GM13977 (cell line): ENCODE measurements at regions not wholly inside any gene's neighbourhood (a gene's known extent, or its start where the extent isn't known, plus 50 kb on each side); places are given as distances from the start of the nearest gene placed in this dataset.

ENCODE experiments used
- DNase-seq: peaks from one replicate; pipeline ENCODE4 v3.0.0; 2012; ENCODE audit warnings: low spot score
- in situ Hi-C: fragments of 300-500 bp; cut with MboI; formaldehyde crosslinking; loops from one replicate; pipeline ENCODE4 v1.12.0; 2022; ENCODE audit warnings: low sequenced_read_pairs, low pct_unique_long_range_greater_than_20kb, mixed read lengths, inconsistent platforms; ENCODE audit not compliant: unreplicated experiment
- TF ChIP-seq, protein P1 (sequence below): IDR thresholded peaks from 2 replicates; pipeline ENCODE4 v1.5.1; 2012; ENCODE audit warnings: mild to moderate bottlenecking, control low read depth; ENCODE audit not compliant: insufficient read depth; ENCODE audit errors: extremely low read depth, missing control alignments

DNA sequence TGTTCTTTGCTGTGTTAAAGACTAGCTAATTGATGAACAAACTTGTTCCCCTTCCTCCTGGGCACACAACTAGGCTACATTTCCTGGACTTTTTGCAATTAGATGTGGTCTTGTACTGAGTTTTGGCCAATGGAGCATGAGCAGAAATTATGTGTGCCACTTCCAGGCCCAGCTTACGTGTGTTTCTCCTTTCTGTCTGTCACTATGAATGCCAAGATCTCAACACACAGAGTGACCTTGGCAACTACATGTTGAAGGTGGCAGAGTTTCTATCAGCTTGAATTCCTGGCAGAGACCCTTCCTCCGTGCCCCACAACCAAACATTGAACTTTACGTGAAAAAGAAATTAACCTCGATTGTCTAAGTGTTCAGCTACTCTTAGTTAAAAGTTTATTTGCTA, 81.7 kb upstream of the PIAS1 start:
- in situ Hi-C loops: no loop called here
- DNase-seq: no peak
- TF ChIP-seq, protein P1, sequence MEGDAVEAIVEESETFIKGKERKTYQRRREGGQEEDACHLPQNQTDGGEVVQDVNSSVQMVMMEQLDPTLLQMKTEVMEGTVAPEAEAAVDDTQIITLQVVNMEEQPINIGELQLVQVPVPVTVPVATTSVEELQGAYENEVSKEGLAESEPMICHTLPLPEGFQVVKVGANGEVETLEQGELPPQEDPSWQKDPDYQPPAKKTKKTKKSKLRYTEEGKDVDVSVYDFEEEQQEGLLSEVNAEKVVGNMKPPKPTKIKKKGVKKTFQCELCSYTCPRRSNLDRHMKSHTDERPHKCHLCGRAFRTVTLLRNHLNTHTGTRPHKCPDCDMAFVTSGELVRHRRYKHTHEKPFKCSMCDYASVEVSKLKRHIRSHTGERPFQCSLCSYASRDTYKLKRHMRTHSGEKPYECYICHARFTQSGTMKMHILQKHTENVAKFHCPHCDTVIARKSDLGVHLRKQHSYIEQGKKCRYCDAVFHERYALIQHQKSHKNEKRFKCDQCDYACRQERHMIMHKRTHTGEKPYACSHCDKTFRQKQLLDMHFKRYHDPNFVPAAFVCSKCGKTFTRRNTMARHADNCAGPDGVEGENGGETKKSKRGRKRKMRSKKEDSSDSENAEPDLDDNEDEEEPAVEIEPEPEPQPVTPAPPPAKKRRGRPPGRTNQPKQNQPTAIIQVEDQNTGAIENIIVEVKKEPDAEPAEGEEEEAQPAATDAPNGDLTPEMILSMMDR: no peak

DNA sequence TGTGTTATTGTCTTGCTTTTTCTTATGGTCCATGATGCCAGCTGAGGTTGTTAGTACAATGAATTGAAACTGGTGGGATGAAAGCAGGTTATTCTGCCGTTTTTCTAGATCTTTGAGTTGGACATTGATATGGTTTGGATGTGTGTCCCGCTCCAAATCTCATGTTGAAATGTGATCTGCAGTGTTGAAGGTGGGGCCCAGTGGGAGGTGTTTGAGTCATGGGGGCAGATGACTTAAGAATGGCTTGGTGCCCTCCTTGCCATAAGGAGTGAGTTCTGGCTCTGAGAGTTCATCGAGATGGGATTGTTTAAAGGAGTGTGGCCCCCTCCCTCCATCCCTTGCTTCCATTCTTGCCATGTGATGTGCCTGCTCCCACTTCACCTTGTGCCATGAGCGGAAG, 80.3 kb upstream of the PIAS1 start:
- in situ Hi-C loops: no loop called here
- no peak for DNase-seq

DNA sequence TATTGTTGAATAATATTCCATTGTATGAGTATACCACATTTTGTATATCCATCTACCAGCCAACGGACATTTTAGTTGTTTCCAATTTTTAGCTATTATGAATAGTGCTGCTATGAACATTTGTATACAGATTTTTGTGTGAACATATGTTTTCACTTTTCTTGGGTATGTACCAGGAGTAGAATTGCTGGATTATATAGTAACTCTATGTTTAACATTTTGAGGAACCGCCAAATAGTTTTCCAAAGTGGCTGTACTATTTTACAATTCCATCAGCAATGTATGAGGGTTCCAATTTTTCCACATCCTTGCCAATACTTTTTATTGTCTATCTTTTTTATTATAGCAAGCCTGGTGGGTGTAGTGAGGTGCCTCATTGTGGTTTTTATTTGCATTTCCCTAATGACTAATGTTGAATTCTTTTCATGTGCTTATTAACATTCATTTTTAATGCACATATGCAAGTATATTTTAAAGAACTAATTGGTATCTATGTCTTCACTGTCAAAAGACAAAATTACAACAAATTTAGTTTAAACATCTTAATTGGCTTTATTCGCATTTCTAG, 77.5 kb upstream of the PIAS1 start:
- in situ Hi-C loops: no loop called here
- TF ChIP-seq, protein P1: no peak
- DNase-seq: no peak

More for the DNA sequence above, 80.3 kb upstream of the PIAS1 start:
- TF ChIP-seq, protein P1: no peak

DNA sequence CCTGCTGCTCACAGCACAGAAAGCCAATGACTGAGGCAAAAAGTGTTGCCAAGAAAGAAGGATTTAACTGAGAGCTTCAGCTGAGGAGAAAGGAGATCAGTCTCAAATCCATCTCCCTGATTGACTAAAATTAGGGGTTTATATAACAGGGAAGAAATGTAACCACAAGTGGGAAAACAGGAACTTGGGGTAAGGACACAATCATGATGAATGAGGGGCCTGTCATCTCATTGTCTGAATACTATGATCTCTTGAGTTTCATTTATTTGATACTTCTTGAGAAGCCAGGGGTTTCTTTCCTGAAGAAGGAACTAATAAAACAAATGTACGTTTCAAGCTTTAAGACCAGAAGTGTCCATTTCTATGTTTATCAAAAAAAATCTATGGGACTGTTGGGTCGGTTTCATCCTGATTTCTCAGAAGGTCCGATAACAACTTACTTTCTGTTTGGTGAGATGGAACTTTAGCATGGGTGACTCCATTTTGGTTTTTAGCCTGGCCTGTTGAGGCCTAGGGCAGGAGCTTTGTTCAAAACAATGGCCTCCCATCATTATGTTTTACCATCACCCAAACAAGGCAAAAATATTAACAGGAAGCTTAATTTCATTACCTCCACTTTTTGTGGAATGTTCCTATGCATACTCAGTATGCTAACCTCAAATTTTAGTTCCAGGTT, 76.6 kb upstream of the PIAS1 start:
- in situ Hi-C loops: no loop called here
- no peak for DNase-seq

DNA sequence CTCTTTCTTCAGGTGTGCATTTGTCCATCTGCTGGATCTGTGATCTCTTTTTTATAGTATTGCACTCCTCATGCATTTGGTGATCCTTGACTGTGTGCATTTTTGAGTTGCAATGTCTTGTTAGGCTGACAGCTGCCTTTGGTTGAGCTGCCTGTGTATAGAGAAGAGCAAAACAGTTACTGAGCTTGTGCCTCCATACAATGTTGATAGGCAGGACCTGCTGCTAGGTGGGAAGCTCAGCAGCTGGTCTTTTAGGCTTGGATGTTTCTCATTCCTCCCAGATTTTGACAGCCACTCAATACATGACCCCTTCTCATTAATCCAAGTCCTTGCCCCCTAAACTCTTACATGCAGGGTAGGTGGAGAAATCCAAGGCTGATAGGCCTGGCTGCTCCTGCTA, 74.8 kb upstream of the PIAS1 start:
- TF ChIP-seq, protein P1: no peak
- in situ Hi-C loops: no loop called here

More for the DNA sequence above, 76.6 kb upstream of the PIAS1 start:
- TF ChIP-seq, protein P1: no peak

DNA sequence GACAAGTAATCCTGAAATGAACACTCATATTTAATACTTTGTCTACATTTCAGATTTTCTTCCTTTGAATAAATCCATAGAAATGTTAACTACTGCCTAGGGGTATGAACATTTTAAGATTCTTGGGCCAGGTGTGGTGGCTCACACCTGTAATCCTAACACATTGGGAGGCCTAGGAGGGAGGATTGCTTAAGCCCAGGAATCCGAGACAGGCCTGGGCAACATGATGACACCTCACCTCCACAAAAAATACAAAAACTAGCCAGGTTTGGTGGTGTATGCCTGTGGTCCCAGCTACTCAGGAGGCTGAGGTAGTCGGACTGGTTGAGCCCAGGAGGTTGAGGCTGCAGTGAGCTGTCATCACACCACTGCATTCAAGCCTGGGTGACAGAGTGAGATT, 73.9 kb upstream of the PIAS1 start:
- in situ Hi-C loops: no loop called here
- TF ChIP-seq, protein P1: no peak
- DNase-seq: no peak

More for the DNA sequence above, 74.8 kb upstream of the PIAS1 start:
- no peak for DNase-seq
